HepG2 (cell line): ENCODE measurements at regions not wholly inside any gene's neighbourhood (a gene's known extent, or its start where the extent isn't known, plus 50 kb on each side); places are given as distances from the start of the nearest gene placed in this dataset.

Experiments
- CTCF ChIP-seq: sonication (generic); formaldehyde crosslinking; IDR thresholded peaks from 2 replicates; pipeline ENCODE4 v1.5.0; 2020; ENCODE audit warnings: mild to moderate bottlenecking, missing genetic modification reagents, moderate library complexity
- GTF2F1 ChIP-seq: fragments of 150-350 bp; IDR thresholded peaks from 2 replicates; pipeline ENCODE4 v1.6.1; 2014; ENCODE audit warnings: low read length
- HDAC1 ChIP-seq: sonication (generic); formaldehyde crosslinking; IDR thresholded peaks from 2 replicates; pipeline ENCODE4 v1.5.1; 2020; ENCODE audit warnings: mild to moderate bottlenecking, missing genetic modification reagents
- HOXD1 ChIP-seq: sonication (generic); formaldehyde crosslinking; IDR thresholded peaks from 2 replicates; pipeline ENCODE4 v1.5.0; 2020; ENCODE audit warnings: missing genetic modification reagents
- PHF20 ChIP-seq: sonication (generic); formaldehyde crosslinking; IDR thresholded peaks from 2 replicates; pipeline ENCODE4 v1.5.0; 2020; ENCODE audit warnings: mild to moderate bottlenecking, missing genetic modification reagents
- PTBP1 ChIP-seq: fragments of 200-400 bp; formaldehyde crosslinking; IDR thresholded peaks from 2 replicates; pipeline ENCODE4 v1.6.1; 2018; ENCODE audit warnings: low read length, low read depth; ENCODE audit not compliant: poor library complexity, severe bottlenecking
- SYNCRIP ChIP-seq: fragments of 200-400 bp; formaldehyde crosslinking; IDR thresholded peaks from 2 replicates; pipeline ENCODE4 v1.6.1; 2018; ENCODE audit warnings: mild to moderate bottlenecking, low read depth, low read length; ENCODE audit not compliant: insufficient read depth
- TAF1 ChIP-seq: sonication (generic); formaldehyde crosslinking; IDR thresholded peaks from 2 replicates; pipeline ENCODE4 v1.4.0; 2020; ENCODE audit warnings: missing genetic modification reagents
- TAF15 ChIP-seq: fragments of 200-400 bp; formaldehyde crosslinking; IDR thresholded peaks from one replicate; pipeline ENCODE4 v1.6.1; 2018; ENCODE audit warnings: mild to moderate bottlenecking, low read depth, low read length; ENCODE audit not compliant: poor library complexity, severe bottlenecking
- TF ChIP-seq, protein P1 (sequence below), 2 experiments: sonication (generic) in 1 of 2; formaldehyde crosslinking in 1 of 2; IDR thresholded peaks; 2 replicates each; pipeline versions ENCODE4 v1.4.0 to v1.6.1; 2018 to 2020; ENCODE audit warnings: missing genetic modification reagents in 2 of 2, borderline replicate concordance in 1 of 2, low read depth in 1 of 2, mild to moderate bottlenecking in 1 of 2, missing biosample characterization in 1 of 2

GRCh38 chr10:62599161-62599560, 205.4 kb upstream of the ADO start:
- TF ChIP-seq SYNCRIP (no peak), CTCF (CRISPR knock-in tag) (no peak), PHF20 (CRISPR knock-in tag) (no peak), GTF2F1 (no peak), HDAC1 (CRISPR knock-in tag) (no peak), PTBP1 (no peak), HOXD1 (CRISPR knock-in tag) (no peak), TAF15 (no peak), TAF1 (CRISPR knock-in tag) (no peak)
- TF ChIP-seq, protein P1, sequence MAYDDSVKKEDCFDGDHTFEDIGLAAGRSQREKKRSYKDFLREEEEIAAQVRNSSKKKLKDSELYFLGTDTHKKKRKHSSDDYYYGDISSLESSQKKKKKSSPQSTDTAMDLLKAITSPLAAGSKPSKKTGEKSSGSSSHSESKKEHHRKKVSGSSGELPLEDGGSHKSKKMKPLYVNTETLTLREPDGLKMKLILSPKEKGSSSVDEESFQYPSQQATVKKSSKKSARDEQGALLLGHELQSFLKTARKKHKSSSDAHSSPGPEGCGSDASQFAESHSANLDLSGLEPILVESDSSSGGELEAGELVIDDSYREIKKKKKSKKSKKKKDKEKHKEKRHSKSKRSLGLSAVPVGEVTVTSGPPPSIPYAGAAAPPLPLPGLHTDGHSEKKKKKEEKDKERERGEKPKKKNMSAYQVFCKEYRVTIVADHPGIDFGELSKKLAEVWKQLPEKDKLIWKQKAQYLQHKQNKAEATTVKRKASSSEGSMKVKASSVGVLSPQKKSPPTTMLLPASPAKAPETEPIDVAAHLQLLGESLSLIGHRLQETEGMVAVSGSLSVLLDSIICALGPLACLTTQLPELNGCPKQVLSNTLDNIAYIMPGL (CRISPR knock-in tag; IDR thresholded peaks at IDR 0.05; ENCODE audit: borderline replicate concordance in 1 of 2, low read depth in 1 of 2): no peak
